Upper lobe of left lung (tissue), 4 donors: ENCODE measurements at regions not wholly inside any gene's neighbourhood (a gene's known extent, or its start where the extent isn't known, plus 50 kb on each side); places are given as distances from the start of the nearest gene placed in this dataset.

Source experiments
- EP300 ChIP-seq, 4 donors: sonication (generic); formaldehyde crosslinking; IDR thresholded peaks; one replicate each; pipeline ENCODE4 v1.5.1; 2017; ENCODE audit warnings: antibody characterized with exemption in 4 of 4, control low read depth in 2 of 4
- POLR2A ChIP-seq, 4 donors: fragments of 450-650 bp; IDR thresholded peaks; one replicate each; pipeline ENCODE4 v1.5.1; 2016 to 2017; ENCODE audit warnings: antibody characterized with exemption in 4 of 4, mild to moderate bottlenecking in 2 of 4

DNA sequence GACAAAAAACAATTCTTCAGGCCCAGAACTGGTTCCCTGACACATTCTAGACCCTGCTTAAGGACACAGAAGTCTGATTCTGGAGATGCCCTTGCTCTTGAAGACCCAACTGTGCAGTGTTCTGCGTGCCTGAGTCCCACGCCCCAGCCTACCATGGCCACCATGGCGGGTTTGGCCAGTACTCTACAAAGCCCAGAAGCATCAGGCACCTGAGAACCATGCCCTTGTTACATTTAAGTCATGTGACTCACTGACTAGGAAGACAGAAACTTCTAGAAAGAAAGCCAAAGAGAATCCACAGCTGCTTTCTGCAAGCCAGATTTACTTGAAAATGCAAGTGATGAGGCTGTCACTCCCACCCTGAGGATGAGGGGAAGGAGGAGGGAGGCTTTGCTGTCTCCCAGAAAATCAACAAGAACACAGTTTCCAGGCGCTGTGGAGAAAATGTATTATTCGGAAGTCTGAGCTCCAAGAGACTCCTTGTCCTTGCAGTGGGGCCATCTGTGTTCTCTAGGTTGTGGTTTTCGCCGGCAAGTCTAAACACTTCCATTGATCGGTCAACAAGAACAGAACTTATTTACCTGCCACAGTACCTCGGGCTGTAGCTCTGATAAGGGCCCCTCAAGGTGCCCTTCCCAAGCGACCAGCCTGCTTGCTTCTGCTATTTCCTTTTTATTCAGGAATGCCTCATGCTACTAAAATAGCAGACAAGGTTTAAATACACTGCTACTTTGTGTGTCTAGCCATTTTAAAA is 81.3 kb upstream of the DMRT1 start:
- TF ChIP-seq POLR2A (IDR thresholded peaks at IDR 0.05) (no peak), EP300 (IDR thresholded peaks at IDR 0.05) (no peak)
